ENCODE measurements at regions not wholly inside any gene's neighbourhood (a gene's known extent, or its start where the extent isn't known, plus 50 kb on each side); places are given as distances from the start of the nearest gene placed in this dataset.

GRCh38 chrX:56385960-56386359 is 153.8 kb downstream of the KLF8 start:
- no peak for TF ChIP-seq POLR2A (IDR thresholded peaks at IDR 0.05; ENCODE audit: low read depth)
- TF ChIP-seq, protein P1, sequence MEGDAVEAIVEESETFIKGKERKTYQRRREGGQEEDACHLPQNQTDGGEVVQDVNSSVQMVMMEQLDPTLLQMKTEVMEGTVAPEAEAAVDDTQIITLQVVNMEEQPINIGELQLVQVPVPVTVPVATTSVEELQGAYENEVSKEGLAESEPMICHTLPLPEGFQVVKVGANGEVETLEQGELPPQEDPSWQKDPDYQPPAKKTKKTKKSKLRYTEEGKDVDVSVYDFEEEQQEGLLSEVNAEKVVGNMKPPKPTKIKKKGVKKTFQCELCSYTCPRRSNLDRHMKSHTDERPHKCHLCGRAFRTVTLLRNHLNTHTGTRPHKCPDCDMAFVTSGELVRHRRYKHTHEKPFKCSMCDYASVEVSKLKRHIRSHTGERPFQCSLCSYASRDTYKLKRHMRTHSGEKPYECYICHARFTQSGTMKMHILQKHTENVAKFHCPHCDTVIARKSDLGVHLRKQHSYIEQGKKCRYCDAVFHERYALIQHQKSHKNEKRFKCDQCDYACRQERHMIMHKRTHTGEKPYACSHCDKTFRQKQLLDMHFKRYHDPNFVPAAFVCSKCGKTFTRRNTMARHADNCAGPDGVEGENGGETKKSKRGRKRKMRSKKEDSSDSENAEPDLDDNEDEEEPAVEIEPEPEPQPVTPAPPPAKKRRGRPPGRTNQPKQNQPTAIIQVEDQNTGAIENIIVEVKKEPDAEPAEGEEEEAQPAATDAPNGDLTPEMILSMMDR (IDR thresholded peaks at IDR 0.05): no peak
- no peak for TF ChIP-seq EP300 (IDR thresholded peaks at IDR 0.05)
- no peak for TF ChIP-seq POLR2AphosphoS5 (IDR thresholded peaks at IDR 0.05)
